ENCODE measurements at regions not wholly inside any gene's neighbourhood (a gene's known extent, or its start where the extent isn't known, plus 50 kb on each side); places are given as distances from the start of the nearest gene placed in this dataset.

GRCh38 chr6:22471132-22471690 is 98.2 kb upstream of the HDGFL1 start:
- no peak overlapping the region for H2BK120ac ChIP-seq (ENCODE audit: low read depth, low read length, poor library complexity, severe bottlenecking)
- no peaks in the 10 kb centered on the region for H3K79me2 ChIP-seq (ENCODE audit: insufficient read depth, low read length)
- no peak overlapping the region for H2BK12ac ChIP-seq (ENCODE audit: insufficient read length, low read depth, low read length)
- no peak overlapping the region for H3K9ac ChIP-seq (ENCODE audit: extremely low read depth, insufficient read length, low read length)
- H3K27me3 Mint-ChIP-seq (ENCODE audit: low read depth): no peaks in the 10 kb centered on the region
- H4K8ac ChIP-seq (replicated peaks; ENCODE audit: insufficient read length, low read depth, low read length): no peak overlapping the region
- H2BK5ac ChIP-seq (ENCODE audit: insufficient read length, low read length): no peak overlapping the region
- no peaks in the 10 kb centered on the region for H3K4me1 ChIP-seq (ENCODE audit: insufficient read depth, low read length)
- no peak overlapping the region for H3K14ac ChIP-seq (ENCODE audit: insufficient read depth, low read length)
- no peak overlapping the region for H2BK15ac ChIP-seq (ENCODE audit: low read depth, low read length)
- H2AK5ac ChIP-seq (ENCODE audit: insufficient read length, low read length): no peak overlapping the region
- H3K23ac ChIP-seq (ENCODE audit: insufficient read length, low read depth, low read length): no peak overlapping the region
- H4K20me1 ChIP-seq (ENCODE audit: control insufficient read depth, insufficient read depth, insufficient read length): no peaks in the 10 kb centered on the region
- no peak overlapping the region for H2BK20ac ChIP-seq (ENCODE audit: low read depth, low read length, poor library complexity, severe bottlenecking)
- H3K4me1 Mint-ChIP-seq: peaks cover 20 to 23% of the 10 kb centered on the region in 2 experiments
- H3K4me3 Mint-ChIP-seq: no peak overlapping the region
- H3K27ac Mint-ChIP-seq: no peak overlapping the region
- no peak overlapping the region for H3K4me2 ChIP-seq (ENCODE audit: insufficient read depth, insufficient read length, low read length)
- DNase-seq: no peak
- H4K91ac ChIP-seq (ENCODE audit: insufficient read length, low read depth, low read length): no peak overlapping the region
- no peak overlapping the region for H4K5ac ChIP-seq (ENCODE audit: insufficient read length, low read depth, low read length)
- no peak overlapping the region for H3K18ac ChIP-seq (ENCODE audit: insufficient read length, low read depth, low read length)
- H3K9me3 ChIP-seq (ENCODE audit: control insufficient read depth, low read depth, low read length): no peaks in the 10 kb centered on the region
- H3T11ph ChIP-seq (ENCODE audit: low read length): no peak overlapping the region
- H3K56ac ChIP-seq (ENCODE audit: insufficient read length, low read depth, low read length): no peak overlapping the region
- no peaks in the 10 kb centered on the region for H3K23me2 ChIP-seq (ENCODE audit: insufficient read length, low read depth, low read length, poor library complexity, severe bottlenecking)
- no peaks in the 10 kb centered on the region for H3K79me1 ChIP-seq (ENCODE audit: insufficient read depth, low read depth, low read length, poor library complexity, severe bottlenecking)
- WGBS (ENCODE audit: extremely low coverage, insufficient read length, low lambda C conversion rate): no CpG with 5 or more reads among the region's 4 CpGs
- H3K27me3 ChIP-seq (ENCODE audit: insufficient read depth, low read length): no peaks in the 10 kb centered on the region
- H3K27ac ChIP-seq (ENCODE audit: insufficient read length, low read depth, low read length): no peak overlapping the region
- TF ChIP-seq CTCF (conservative IDR thresholded peaks at IDR 0.05): peak; percentile 48; the same call in 2 of the 3 replicates
- H3K36me3 Mint-ChIP-seq (ENCODE audit: insufficient read depth in 1 of 3, low read depth in 3 of 3): no peaks in the 10 kb centered on the region; a peak in 1 of 7 replicates
- H2AFZ ChIP-seq (ENCODE audit: low read length): no peak overlapping the region
- no peaks in the 10 kb centered on the region; a peak in 1 of 5 replicates for H3K9me3 Mint-ChIP-seq
- H3K4ac ChIP-seq (ENCODE audit: low read depth, low read length): no peak overlapping the region
